H1 (cell line): ENCODE measurements at regions not wholly inside any gene's neighbourhood (a gene's known extent, or its start where the extent isn't known, plus 50 kb on each side); places are given as distances from the start of the nearest gene placed in this dataset.

ENCODE experiments used
- CTCF ChIA-PET: fragments of 300-600 bp; sonication (Branson Sonifier 250); formaldehyde crosslinking; loops from one replicate; lab custom pipeline; 2021; ENCODE audit not compliant: partially characterized antibody; lab: Charles Lee
- POLR2A ChIA-PET: fragments of 300-600 bp; sonication (Branson Sonifier 250); formaldehyde crosslinking; loops from one replicate; lab custom pipeline; 2021; ENCODE audit warnings: inconsistent platforms; ENCODE audit not compliant: partially characterized antibody; lab: Charles Lee
- DNase-seq, 2 experiments: peaks; one replicate each; pipeline versions ENCODE4 v3.0.0 to v3.0.0-alpha.2; 2010 to 2022; ENCODE audit warnings: low spot score in 2 of 2, low read depth in 1 of 2, mixed read lengths in 1 of 2
- FAIRE-seq: peaks from 2 replicates; lab custom pipeline; 2011; peaks lifted over from hg19 to GRCh38; lab: Jason Lieb, UNC
- H2AFZ ChIP-seq: 2 replicates; pipeline ENCODE4 v1.8.1; 2012; ENCODE audit warnings: low read length, inconsistent platforms
- H2AK5ac ChIP-seq: 2 replicates; pipeline ENCODE4 v1.6.1; 2013; ENCODE audit warnings: low read depth, low read length
- H2BK120ac ChIP-seq: replicated peaks from 2 replicates; pipeline ENCODE3; 2013; ENCODE audit warnings: low read depth, low read length, inconsistent platforms
- H2BK12ac ChIP-seq: 2 replicates; pipeline ENCODE4 v1.6.1; 2013; ENCODE audit warnings: low read depth, low read length
- H2BK15ac ChIP-seq: 2 replicates; pipeline ENCODE4 v1.6.1; 2013; ENCODE audit warnings: low read length
- H2BK20ac ChIP-seq: 2 replicates; pipeline ENCODE4 v1.6.1; 2013; ENCODE audit warnings: low read length
- H2BK5ac ChIP-seq: 2 replicates; pipeline ENCODE4 v1.6.1; 2013; ENCODE audit warnings: low read depth, low read length
- H3K14ac ChIP-seq: 2 replicates; pipeline ENCODE4 v1.6.1; 2013; ENCODE audit warnings: inconsistent platforms; ENCODE audit not compliant: insufficient read length
- H3K18ac ChIP-seq: 2 replicates; pipeline ENCODE4 v1.6.1; 2013; ENCODE audit warnings: low read length; ENCODE audit errors: extremely low read depth
- H3K23ac ChIP-seq: 2 replicates; pipeline ENCODE4 v1.6.1; 2013; ENCODE audit warnings: inconsistent platforms; ENCODE audit not compliant: insufficient read length
- H3K23me2 ChIP-seq: 2 replicates; pipeline ENCODE4 v1.6.1; 2013; ENCODE audit warnings: low read depth, low read length
- H3K27ac ChIP-seq: 2 replicates; pipeline ENCODE4 v1.6.1; 2011; ENCODE audit warnings: low read depth, low read length, inconsistent platforms
- H3K27me3 ChIP-seq, 4 experiments: replicated peaks in 1 of 4; 1 replicate in 1 of 4; 2 replicates in 3 of 4; pipeline versions ENCODE4 v1.6.1 to v1.8.1; 2011 to 2013; ENCODE audit warnings: low read length in 3 of 4, mild to moderate bottlenecking in 3 of 4, inconsistent platforms in 2 of 4, mixed read lengths in 2 of 4, moderate library complexity in 1 of 4; ENCODE audit not compliant: control insufficient read depth in 3 of 4, insufficient read depth in 3 of 4; ENCODE audit errors: extremely low read depth in 1 of 4
- H3K36me3 ChIP-seq, 4 experiments: 2 replicates each; pipeline versions ENCODE4 v1.6.1 to v1.8.1; 2011 to 2013; ENCODE audit warnings: mild to moderate bottlenecking in 4 of 4, low read length in 3 of 4, moderate library complexity in 2 of 4, control low read depth in 1 of 4, inconsistent platforms in 1 of 4; ENCODE audit not compliant: insufficient read depth in 4 of 4, control insufficient read depth in 2 of 4
- H3K4ac ChIP-seq: replicated peaks from 2 replicates; pipeline ENCODE3; 2013; ENCODE audit warnings: low read length, low read depth, mixed read lengths, inconsistent platforms; ENCODE audit not compliant: insufficient read length
- H3K4me1 ChIP-seq, 4 experiments: replicated peaks in 1 of 4; 1 replicate in 1 of 4; 2 replicates in 3 of 4; pipeline versions ENCODE4 v1.6.1 to v1.8.1; 2011 to 2013; ENCODE audit warnings: low read length in 3 of 4, inconsistent platforms in 2 of 4, mixed read lengths in 1 of 4; ENCODE audit not compliant: insufficient read depth in 4 of 4, control insufficient read depth in 3 of 4
- H3K4me2 ChIP-seq, 2 experiments: 2 replicates each; pipeline versions ENCODE4 v1.6.1 to v1.8.1; 2011 to 2013; ENCODE audit warnings: low read depth in 2 of 2, low read length in 2 of 2, control low read depth in 1 of 2, inconsistent platforms in 1 of 2, mild to moderate bottlenecking in 1 of 2; ENCODE audit not compliant: insufficient read depth in 1 of 2
- H3K4me3 ChIP-seq, 4 experiments: fragments of 200-600, 300-600 bp in 1 of 4; sonication (generic), shearing (Covaris generic), sonication (Bioruptor Twin) in 1 of 4; 2 replicates each; pipeline versions ENCODE4 v1.5.1 to v1.8.1; 2011 to 2016; ENCODE audit warnings: low read length in 4 of 4, low read depth in 3 of 4, control low read depth in 2 of 4, inconsistent platforms in 2 of 4, mild to moderate bottlenecking in 2 of 4, mixed read lengths in 1 of 4, moderate library complexity in 1 of 4; ENCODE audit not compliant: insufficient read depth in 2 of 4; ENCODE audit errors: extremely low read depth in 1 of 4
- H3K56ac ChIP-seq: replicated peaks from 2 replicates; pipeline ENCODE3; 2013; ENCODE audit warnings: low read depth, mild to moderate bottlenecking, mixed read lengths, low read length, inconsistent platforms; ENCODE audit not compliant: insufficient read length
- H3K79me1 ChIP-seq: 2 replicates; pipeline ENCODE4 v1.6.1; 2013; ENCODE audit warnings: low read depth, low read length, control low read depth
- H3K79me2 ChIP-seq, 2 experiments: 2 replicates each; pipeline versions ENCODE4 v1.6.1 to v1.8.1; 2012 to 2013; ENCODE audit warnings: low read length in 2 of 2, mild to moderate bottlenecking in 2 of 2, inconsistent platforms in 1 of 2; ENCODE audit not compliant: insufficient read depth in 2 of 2, control insufficient read depth in 1 of 2
- H3K9ac ChIP-seq, 4 experiments: replicated peaks in 1 of 4; 1 replicate in 1 of 4; 2 replicates in 3 of 4; pipeline versions ENCODE4 v1.6.1 to v1.8.1; 2011 to 2013; ENCODE audit warnings: low read depth in 3 of 4, low read length in 3 of 4, control low read depth in 2 of 4, mild to moderate bottlenecking in 2 of 4, moderate library complexity in 2 of 4, inconsistent platforms in 1 of 4; ENCODE audit errors: extremely low read depth in 1 of 4
- H3K9me3 ChIP-seq, 2 experiments: 2 replicates each; pipeline versions ENCODE4 v1.6.1 to v1.8.1; 2012 to 2013; ENCODE audit warnings: mild to moderate bottlenecking in 2 of 2, moderate library complexity in 2 of 2, control low read depth in 1 of 2, inconsistent platforms in 1 of 2, low read depth in 1 of 2, low read length in 1 of 2, mixed read lengths in 1 of 2; ENCODE audit not compliant: insufficient read depth in 2 of 2
- H4K20me1 ChIP-seq, 2 experiments: replicated peaks in 1 of 2; 2 replicates each; pipeline versions ENCODE3 to v1.8.1; 2011 to 2013; ENCODE audit warnings: inconsistent platforms in 2 of 2, low read length in 2 of 2, mild to moderate bottlenecking in 1 of 2; ENCODE audit not compliant: insufficient read depth in 2 of 2, control insufficient read depth in 1 of 2
- H4K5ac ChIP-seq: 2 replicates; pipeline ENCODE4 v1.6.1; 2013; ENCODE audit warnings: low read length, low read depth, mixed read lengths, inconsistent platforms; ENCODE audit not compliant: insufficient read length
- H4K8ac ChIP-seq: 2 replicates; pipeline ENCODE4 v1.8.0; 2013; ENCODE audit warnings: mild to moderate bottlenecking, moderate library complexity, low read length, inconsistent platforms; ENCODE audit not compliant: insufficient read depth; ENCODE audit errors: extremely low read depth
- H4K91ac ChIP-seq: replicated peaks from 2 replicates; pipeline ENCODE3; 2013; ENCODE audit warnings: low read length, mixed read lengths, inconsistent platforms; ENCODE audit not compliant: insufficient read length
- BRCA1 ChIP-seq: IDR thresholded peaks from 2 replicates; pipeline ENCODE4 v1.6.1; 2012; ENCODE audit warnings: low read depth, low read length, improper control_type of control experiment
- CBX8 ChIP-seq: fragments of 300-800, 300-1000 bp; sonication (generic); IDR thresholded peaks from 2 replicates; pipeline ENCODE4 v1.7.1; 2016; ENCODE audit warnings: low read depth, low read length, borderline replicate concordance
- CEBPB ChIP-seq: IDR thresholded peaks from 2 replicates; pipeline ENCODE4 v1.6.1; 2012; ENCODE audit warnings: low read depth, low read length
- CTCF ChIP-seq, 3 experiments: IDR thresholded peaks; 1 replicate in 2 of 3; 2 replicates in 1 of 3; pipeline versions ENCODE4 v1.5.1 to v1.6.1; 2011; ENCODE audit warnings: low read length in 3 of 3, mild to moderate bottlenecking in 3 of 3, inconsistent platforms in 2 of 3, low read depth in 1 of 3, moderate library complexity in 1 of 3; ENCODE audit not compliant: insufficient read depth in 1 of 3; ENCODE audit errors: control extremely low read depth in 1 of 3
- JUND ChIP-seq: IDR thresholded peaks from 2 replicates; pipeline ENCODE4 v1.6.1; 2011; ENCODE audit warnings: mild to moderate bottlenecking, improper control_type of control experiment, low read length
- NRF1 ChIP-seq: IDR thresholded peaks from 2 replicates; pipeline ENCODE4 v1.6.1; 2011; ENCODE audit warnings: mild to moderate bottlenecking, low read depth, low read length, improper control_type of control experiment
- PHF8 ChIP-seq: fragments of 200-600 bp; sonication (generic); conservative IDR thresholded peaks from 2 replicates; pipeline ENCODE4 v1.7.1; 2012; ENCODE audit warnings: low read depth, mild to moderate bottlenecking, inconsistent platforms, low read length, moderate library complexity
- POLR2A ChIP-seq, 2 experiments: IDR thresholded peaks; 1 replicate in 1 of 2; 2 replicates in 1 of 2; pipeline ENCODE4 v1.6.1; 2011; ENCODE audit warnings: low read depth in 2 of 2, low read length in 2 of 2, mild to moderate bottlenecking in 2 of 2; ENCODE audit errors: control extremely low read depth in 1 of 2
- POU5F1 ChIP-seq: IDR thresholded peaks from 2 replicates; pipeline ENCODE4 v1.6.1; 2011; ENCODE audit warnings: low read depth, mild to moderate bottlenecking, low read length, moderate library complexity
- SAP30 ChIP-seq: fragments of 300-600 bp; sonication (generic); IDR thresholded peaks from 2 replicates; pipeline ENCODE4 v1.7.1; 2012; ENCODE audit warnings: low read length, moderate library complexity, mild to moderate bottlenecking, inconsistent platforms; ENCODE audit not compliant: insufficient read depth, insufficient replicate concordance
- ZNF274 ChIP-seq: IDR thresholded peaks from 2 replicates; pipeline ENCODE4 v1.7.0; 2012; ENCODE audit warnings: low read length, borderline replicate concordance; ENCODE audit errors: extremely low read depth
- WGBS, 2 experiments: shearing (Covaris generic) in 1 of 2; methylation state at CpG; one replicate each; pipeline versions ENCODE4 v1.1.6 to v1.1.7; 2013 to 2015; ENCODE audit warnings: low lambda C conversion rate in 2 of 2, mixed read lengths in 2 of 2, inconsistent platforms in 1 of 2, low coverage in 1 of 2, missing lambda C conversion rate in 1 of 2; ENCODE audit not compliant: insufficient replicate concordance in 2 of 2, insufficient coverage in 1 of 2, insufficient read length in 1 of 2; ENCODE audit errors: extremely low coverage in 1 of 2, missing lambda C conversion rate in 1 of 2; 5-methylcytosine and 5-hydroxymethylcytosine counted together

- Histone ChIP-seq H2BK120ac (no peak overlapping the region), H3K27ac (no peak overlapping the region), H3K23ac (no peak overlapping the region), H3K4me2 (no peak overlapping the region), H3K9me3 (no peaks in the 10 kb centered on the region), H2BK20ac (no peak overlapping the region), H3K4ac (no peak overlapping the region), H2BK15ac (no peak overlapping the region), H3K4me1 (no peaks in the 10 kb centered on the region), H3K79me2 (no peaks in the 10 kb centered on the region), H4K5ac (no peak overlapping the region), H2BK5ac (no peak overlapping the region), H4K8ac (no peak overlapping the region), H3K14ac (no peak overlapping the region), H4K20me1 (no peaks in the 10 kb centered on the region), H2AFZ (no peak overlapping the region), H4K91ac (no peak overlapping the region), H3K9ac (no peak overlapping the region), H2AK5ac (no peak overlapping the region), H3K36me3 (no peaks in the 10 kb centered on the region), H3K4me3 (no peak overlapping the region), H2BK12ac (no peak overlapping the region), H3K18ac (no peak overlapping the region), H3K23me2 (no peaks in the 10 kb centered on the region), H3K27me3 (no peaks in the 10 kb centered on the region), H3K56ac (no peak overlapping the region), H3K79me1 (no peaks in the 10 kb centered on the region)
- ChIA-PET CTCF (interaction anchor here (1.4 kb wide), 1 partner anchor 8 kb away, joined by 5 read pairs; no protein-coding TSS in a partner anchor), POLR2A (no interaction called here)
- WGBS, 2 experiments: 88% methylated on average over 2 of the region's 2 CpGs; no CpG with 5 or more reads in 1 of the 2 experiments
- no peak for DNase-seq
- no peak for FAIRE-seq
- TF ChIP-seq CEBPB (no peak), JUND (no peak), SAP30 (no peak), ZNF274 (no peak), CBX8 (no peak), NRF1 (no peak), POU5F1 (no peak), PHF8 (no peak), BRCA1 (no peak), POLR2A (IDR thresholded peaks at IDR 0.05; ENCODE audit: control extremely low read depth in 1 of 2, low read depth in 2 of 2, low read length in 2 of 2) (no peak), CTCF (IDR thresholded peaks at IDR 0.05; ENCODE audit: control extremely low read depth in 1 of 3, insufficient read depth in 1 of 3, low read depth in 1 of 3, low read length in 3 of 3) (no peak)
Measured at GRCh38 chr2:129388870-129389269, 590.6 kb upstream of the RAB6C start.
